Islet precursor cell (in vitro differentiated cells): ENCODE measurements at regions not wholly inside any gene's neighbourhood (a gene's known extent, or its start where the extent isn't known, plus 50 kb on each side); places are given as distances from the start of the nearest gene placed in this dataset.
"Not testable (repeated sequence)": the region's sequence is repeated elsewhere in the genome, so short reads cannot be mapped to it uniquely, and the experiment has no call there.

Source experiments
- DNase-seq: peaks from one replicate; pipeline ENCODE4 v3.0.0-alpha.2; 2018

GRCh38 chr12:87047691-87048090 lies 791.5 kb upstream of the MGAT4C start:
- no peak for DNase-seq

- no peak for DNase-seq
These were observed 783.3 kb upstream of the MGAT4C start for GRCh38 chr12:87039536-87039935.

- DNase-seq = no peak
These were observed 781.9 kb upstream of the MGAT4C start for GRCh38 chr12:87038098-87038497.

DNA sequence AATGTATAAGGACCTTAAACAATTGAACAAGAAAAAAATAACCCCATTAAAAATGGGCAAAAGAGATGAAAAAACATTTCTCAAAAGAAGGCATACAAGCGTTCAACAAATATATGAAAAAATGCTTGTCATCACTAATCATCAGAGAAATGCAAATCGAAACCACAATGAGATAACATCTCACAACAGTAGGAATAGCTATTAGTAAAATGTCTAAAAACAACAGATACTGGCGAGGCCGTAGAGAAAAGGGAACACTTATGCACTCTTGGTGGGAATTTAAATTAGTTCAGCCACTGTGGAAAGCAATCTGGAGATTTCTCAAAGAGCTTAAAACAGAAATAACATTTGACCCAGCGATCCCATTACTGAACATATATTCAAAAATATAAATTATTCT lies 769.8 kb upstream of the MGAT4C start:
- DNase-seq = no peak

DNA sequence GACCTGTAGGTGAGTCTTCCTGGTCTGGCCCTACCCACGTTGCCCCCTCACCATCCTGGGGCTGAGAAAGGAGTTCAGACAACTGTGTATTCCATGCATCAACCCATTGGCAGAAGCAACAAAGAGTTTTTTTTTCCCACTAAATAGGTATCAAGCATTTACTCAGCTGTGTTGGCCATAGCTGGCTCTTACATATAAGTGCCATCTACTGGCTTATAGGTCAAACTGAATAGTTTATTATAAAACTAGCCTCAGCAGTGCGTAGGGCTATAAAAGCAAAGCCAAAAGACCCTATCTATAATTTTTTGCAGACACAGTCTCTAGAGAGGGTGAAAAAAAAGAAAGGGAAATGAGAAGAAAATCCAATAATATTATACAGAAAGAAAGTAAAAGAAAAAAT lies 765.2 kb upstream of the MGAT4C start:
- DNase-seq = no peak

DNA sequence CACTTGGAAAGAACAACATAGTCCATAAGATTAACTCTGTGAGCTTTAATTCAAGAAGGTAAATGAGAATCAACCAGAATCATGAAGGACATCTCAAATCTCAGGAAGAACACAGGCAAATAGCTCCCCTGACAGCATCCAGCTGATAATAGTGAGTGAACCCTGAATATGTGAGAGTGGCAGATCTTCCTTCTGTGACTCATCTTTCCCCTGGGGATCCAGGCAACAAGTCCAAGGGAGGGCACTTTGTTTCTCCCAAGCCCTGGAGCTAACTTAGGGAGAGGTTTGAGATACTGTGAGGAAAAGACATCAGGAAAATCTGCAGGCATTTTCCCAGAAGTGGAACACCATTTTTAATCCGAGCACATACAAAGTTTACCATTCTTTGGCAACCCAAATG lies 763.9 kb upstream of the MGAT4C start:
- no peak for DNase-seq

DNA sequence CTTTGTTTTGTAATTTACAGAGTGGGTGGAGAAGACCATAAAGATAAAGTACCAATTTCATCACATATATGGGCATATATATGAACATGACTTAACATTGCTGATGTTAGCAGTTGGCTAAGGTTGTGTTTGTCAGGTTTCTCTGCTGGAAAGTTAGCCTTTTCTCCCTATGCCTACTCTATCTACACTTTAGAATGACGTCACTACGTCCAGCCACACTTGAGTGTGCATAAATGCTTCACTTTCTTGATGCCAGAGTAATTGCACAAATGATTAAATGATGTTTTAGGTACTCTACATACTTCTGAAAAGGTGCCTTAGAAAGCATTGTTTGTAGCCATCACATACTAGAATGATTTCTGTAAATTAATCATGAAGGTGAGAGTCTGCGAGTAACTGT lies 759.2 kb upstream of the MGAT4C start:
- DNase-seq = no peak

GRCh38 chr12:87008785-87009384 lies 752.7 kb upstream of the MGAT4C start:
- no peak for DNase-seq

GRCh38 chr12:87001102-87001501 lies 744.9 kb upstream of the MGAT4C start:
- no peak for DNase-seq

DNA sequence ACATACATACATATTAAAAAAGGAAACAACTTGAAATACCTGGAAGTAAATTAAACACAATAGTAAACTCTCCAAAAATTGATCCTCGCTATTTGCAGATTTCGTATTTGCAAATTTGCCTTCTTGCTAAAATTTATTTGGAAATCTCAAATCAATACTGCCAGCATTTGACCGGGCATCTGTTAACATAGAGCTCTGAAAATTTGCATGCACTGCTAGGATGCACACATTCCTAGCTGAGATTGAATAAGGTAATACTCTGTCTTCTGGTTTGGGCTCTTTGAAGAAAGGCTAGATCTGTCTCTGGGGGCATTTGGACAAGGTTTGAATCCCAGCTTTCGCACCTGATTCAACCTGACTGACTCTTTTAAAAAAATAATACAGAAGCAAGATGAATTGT lies 729.1 kb upstream of the MGAT4C start:
- DNase-seq = no peak

- DNase-seq = not testable (repeated sequence)
These were observed 714.4 kb upstream of the MGAT4C start for GRCh38 chr12:86970595-86970994.

GRCh38 chr12:86959766-86960458 lies 703.7 kb upstream of the MGAT4C start:
- no peak for DNase-seq

DNA sequence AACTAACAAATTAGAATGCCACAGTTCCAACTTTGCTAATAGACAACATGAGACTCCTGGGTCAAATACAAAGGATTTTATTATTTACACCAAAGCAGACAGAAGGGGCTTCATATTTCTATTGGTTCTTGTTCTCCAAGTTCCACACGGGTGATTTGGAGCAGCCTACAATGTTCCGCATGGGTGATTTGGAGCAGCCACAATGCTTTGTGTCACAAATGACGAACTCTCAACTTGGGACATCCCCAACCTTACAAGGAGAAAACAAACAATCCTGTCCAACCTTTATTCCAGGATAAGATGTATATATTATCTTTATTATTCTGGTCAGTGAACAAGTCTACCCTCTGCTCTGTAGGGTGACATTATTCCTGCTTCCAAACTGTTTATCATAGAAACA lies 694.3 kb upstream of the MGAT4C start:
- DNase-seq = no peak

- DNase-seq = no peak
These were observed 693.9 kb upstream of the MGAT4C start for GRCh38 chr12:86950043-86950442.

DNA sequence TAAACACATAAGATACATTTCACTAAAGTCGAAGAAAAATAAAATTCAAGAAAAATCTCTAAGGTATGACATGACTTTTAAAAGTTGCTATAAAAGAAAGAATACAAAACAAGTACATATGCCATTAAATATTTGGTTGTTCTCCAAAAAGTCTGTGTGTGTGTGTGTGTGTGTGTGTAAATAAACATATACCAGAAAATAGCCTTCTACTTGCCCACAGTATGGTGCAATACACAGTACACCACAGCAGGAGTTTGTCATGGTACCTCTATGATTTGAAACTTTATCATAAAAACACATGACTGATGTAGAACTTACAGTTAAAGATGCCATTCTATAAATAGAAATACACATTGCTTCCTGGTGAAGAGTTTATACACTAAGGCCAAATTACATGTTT lies 692.7 kb upstream of the MGAT4C start:
- no peak for DNase-seq

GRCh38 chr12:86945685-86946196 lies 689.5 kb upstream of the MGAT4C start:
- DNase-seq = no peak

DNA sequence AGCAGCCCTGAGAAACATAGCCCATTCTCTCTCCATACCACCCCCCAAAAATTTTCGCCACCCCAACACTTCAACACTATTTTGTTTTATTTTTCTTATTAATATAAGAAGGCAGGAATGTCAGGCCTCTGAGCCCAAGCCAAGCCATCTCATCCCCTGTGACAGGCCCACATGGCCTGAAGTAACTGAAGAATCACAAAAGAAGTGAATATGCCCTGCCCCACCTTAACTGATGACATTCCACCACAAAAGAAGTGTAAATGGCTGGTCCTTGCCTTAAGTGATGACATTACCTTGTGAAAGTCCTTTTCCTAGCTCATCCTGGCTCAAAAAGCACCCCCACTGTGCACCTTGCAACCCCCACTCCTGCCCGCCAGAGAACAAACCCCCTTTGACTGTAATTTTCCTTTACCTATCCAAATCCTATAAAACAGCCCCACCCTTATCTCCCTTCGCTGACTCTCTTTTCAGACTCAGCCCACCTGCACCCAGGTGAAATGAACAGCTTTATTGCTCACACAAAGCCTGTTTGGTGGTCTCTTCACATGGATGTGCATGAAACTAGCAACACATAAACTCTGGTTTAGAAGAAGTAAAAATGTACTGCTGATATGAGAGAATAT lies 688.1 kb upstream of the MGAT4C start:
- DNase-seq = not testable (repeated sequence)

DNA sequence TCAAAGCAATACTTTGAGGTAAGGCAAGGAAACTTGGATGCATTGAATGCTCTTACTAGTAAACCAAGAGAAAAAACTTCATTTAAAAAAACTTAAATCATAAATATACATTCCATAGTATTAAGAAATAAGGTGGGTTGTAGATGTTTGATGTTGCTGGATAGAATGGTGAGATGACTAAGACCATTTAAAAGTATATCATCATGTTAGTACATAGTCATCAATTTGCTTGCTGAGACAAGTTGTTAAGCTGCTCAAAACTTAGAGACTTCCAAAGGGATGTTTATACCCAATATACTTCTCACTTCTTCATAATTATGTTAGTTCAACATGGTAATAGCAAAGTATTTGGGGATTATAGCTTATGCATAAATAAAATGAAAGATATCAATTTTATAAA lies 675.5 kb upstream of the MGAT4C start:
- DNase-seq = no peak

DNA sequence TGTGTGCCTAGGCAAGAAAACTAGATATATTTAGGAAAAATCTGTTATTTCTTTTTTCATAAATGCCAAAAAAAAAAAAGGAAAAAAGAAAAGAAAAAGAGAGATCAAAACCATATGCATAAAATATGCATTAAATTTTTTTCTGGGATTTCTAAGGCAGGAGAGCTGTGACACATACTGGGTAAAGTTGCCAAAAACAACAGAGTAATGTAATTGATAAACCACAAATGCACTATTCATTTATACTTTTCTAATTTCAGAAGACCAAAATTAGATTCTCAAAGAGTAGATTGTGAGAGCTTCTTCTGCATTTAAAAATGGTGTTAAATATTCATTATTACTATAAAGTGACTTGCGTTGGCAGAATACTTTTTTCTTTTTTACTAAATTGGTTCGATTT lies 673.8 kb upstream of the MGAT4C start:
- no peak for DNase-seq

- DNase-seq = no peak
These were observed 660.9 kb upstream of the MGAT4C start for GRCh38 chr12:86917121-86917520.

DNA sequence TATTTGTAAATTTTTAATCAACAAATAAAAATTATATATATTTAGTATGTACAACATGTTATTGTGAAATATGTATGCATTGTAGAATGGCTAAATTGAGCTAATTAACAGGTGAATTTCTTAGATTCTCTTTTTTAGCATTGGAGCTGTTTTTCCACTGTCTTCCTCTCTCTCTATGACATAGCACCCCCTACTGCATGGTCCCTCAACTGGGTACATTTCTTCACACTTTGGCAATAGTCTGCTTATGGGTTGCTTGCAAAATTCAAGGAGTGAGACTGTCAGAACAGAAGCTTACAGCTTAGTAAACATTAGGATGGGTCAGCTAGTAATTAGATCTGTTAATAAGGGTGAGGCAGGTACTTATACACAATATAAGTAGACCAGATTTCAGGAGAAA lies 658.5 kb upstream of the MGAT4C start:
- no peak for DNase-seq

GRCh38 chr12:86911973-86912372 lies 655.8 kb upstream of the MGAT4C start:
- no peak for DNase-seq

GRCh38 chr12:86903159-86903558 lies 647.0 kb upstream of the MGAT4C start:
- no peak for DNase-seq

DNA sequence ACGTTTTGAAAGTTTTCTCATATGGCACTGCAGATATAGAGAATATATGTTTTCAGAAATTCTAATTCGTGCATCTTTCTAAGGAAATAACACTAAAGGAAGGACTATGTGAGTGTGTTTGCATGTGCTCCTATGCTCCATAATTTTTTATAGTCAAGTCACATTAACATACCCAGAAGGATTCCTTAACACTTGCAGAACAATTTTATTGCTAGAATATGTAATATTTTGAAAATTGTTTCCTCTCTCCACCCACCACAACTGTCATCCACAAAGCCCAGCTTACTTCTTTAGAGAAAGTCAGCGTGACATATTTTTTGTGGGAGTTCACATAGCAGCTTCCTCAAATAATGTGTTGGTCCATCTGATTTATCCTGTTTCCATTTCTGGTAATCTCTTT lies 604.6 kb upstream of the MGAT4C start:
- no peak for DNase-seq
